RWPE2 (cell line): ENCODE measurements at regions not wholly inside any gene's neighbourhood (a gene's known extent, or its start where the extent isn't known, plus 50 kb on each side); places are given as distances from the start of the nearest gene placed in this dataset.
"Not testable (repeated sequence)": the region's sequence is repeated elsewhere in the genome, so short reads cannot be mapped to it uniquely, and the experiment has no call there.

Source experiments
- ATAC-seq: fragments of 200-7000 bp; cut with Tn5 transposase; 3 replicates; pipeline ENCODE4 v1.9.1; 2021; ENCODE audit warnings: low read depth
- DNase-seq: peaks from one replicate; pipeline ENCODE4 v3.0.0-alpha.2; 2020; ENCODE audit warnings: low spot score
- H3K27ac ChIP-seq: fragments of 450-650 bp; 2 replicates; pipeline ENCODE4 v1.5.1; 2017; ENCODE audit warnings: mild to moderate bottlenecking; ENCODE audit not compliant: poor library complexity, severe bottlenecking
- H3K27me3 ChIP-seq: fragments of 250-450 bp; sonication (Bioruptor Pico); 2 replicates; pipeline ENCODE4 v1.5.1; 2021; ENCODE audit warnings: mild to moderate bottlenecking, moderate library complexity; ENCODE audit not compliant: insufficient read depth, poor library complexity, severe bottlenecking
- H3K36me3 ChIP-seq: fragments of 250-450 bp; sonication (Bioruptor Pico); 2 replicates; pipeline ENCODE4 v1.5.1; 2020; ENCODE audit warnings: low read depth, mild to moderate bottlenecking, moderate library complexity
- H3K4me1 ChIP-seq: fragments of 250-450 bp; sonication (Bioruptor Pico); 2 replicates; pipeline ENCODE4 v1.5.1; 2021; ENCODE audit warnings: mild to moderate bottlenecking, moderate library complexity; ENCODE audit not compliant: insufficient read depth, poor library complexity, severe bottlenecking
- H3K4me3 ChIP-seq: fragments of 250-450 bp; sonication (Bioruptor Pico); 2 replicates; pipeline ENCODE4 v1.5.1; 2021; ENCODE audit warnings: mild to moderate bottlenecking, moderate library complexity; ENCODE audit not compliant: severe bottlenecking
- H3K9me3 ChIP-seq: fragments of 250-450 bp; sonication (Bioruptor Pico); 2 replicates; pipeline ENCODE4 v1.5.1; 2021; ENCODE audit warnings: mild to moderate bottlenecking, moderate library complexity; ENCODE audit not compliant: severe bottlenecking
- TF ChIP-seq, protein P1 (sequence below): fragments of 450-650 bp; IDR thresholded peaks from one replicate; pipeline ENCODE4 v1.5.1; 2017; ENCODE audit warnings: mild to moderate bottlenecking, moderate library complexity; ENCODE audit not compliant: poor library complexity, severe bottlenecking

DNA sequence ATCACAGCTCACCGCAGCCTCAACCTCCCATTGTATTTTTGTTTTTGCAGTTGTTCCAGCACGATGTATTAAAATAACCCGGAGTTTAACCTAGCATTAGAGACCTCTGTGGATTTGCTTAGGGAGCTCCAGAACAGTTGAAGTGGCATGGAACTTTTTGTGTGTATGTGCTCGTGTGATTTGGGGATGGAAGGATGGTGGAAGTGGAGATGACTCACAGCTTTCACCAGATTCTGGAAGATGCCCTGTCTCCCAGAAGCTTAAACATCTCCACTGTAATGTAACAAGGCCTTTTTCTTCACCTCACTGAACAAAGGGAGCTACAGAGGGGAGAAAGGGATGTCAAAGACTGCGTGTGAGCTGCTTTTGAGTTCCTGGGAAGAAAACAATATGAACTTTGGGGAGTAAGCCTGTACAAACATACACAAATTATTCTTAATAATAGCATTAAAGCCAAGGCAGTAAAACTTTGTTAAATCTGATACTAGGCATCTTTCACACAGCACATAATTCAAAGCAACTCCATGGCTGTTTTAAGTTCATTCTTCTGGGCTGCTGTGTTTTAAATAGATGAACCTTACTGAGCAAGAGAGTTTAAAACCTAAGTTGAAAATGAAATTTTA is 226.4 kb downstream of the ADAMTS15 start:
- TF ChIP-seq, protein P1, sequence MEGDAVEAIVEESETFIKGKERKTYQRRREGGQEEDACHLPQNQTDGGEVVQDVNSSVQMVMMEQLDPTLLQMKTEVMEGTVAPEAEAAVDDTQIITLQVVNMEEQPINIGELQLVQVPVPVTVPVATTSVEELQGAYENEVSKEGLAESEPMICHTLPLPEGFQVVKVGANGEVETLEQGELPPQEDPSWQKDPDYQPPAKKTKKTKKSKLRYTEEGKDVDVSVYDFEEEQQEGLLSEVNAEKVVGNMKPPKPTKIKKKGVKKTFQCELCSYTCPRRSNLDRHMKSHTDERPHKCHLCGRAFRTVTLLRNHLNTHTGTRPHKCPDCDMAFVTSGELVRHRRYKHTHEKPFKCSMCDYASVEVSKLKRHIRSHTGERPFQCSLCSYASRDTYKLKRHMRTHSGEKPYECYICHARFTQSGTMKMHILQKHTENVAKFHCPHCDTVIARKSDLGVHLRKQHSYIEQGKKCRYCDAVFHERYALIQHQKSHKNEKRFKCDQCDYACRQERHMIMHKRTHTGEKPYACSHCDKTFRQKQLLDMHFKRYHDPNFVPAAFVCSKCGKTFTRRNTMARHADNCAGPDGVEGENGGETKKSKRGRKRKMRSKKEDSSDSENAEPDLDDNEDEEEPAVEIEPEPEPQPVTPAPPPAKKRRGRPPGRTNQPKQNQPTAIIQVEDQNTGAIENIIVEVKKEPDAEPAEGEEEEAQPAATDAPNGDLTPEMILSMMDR: no peak
- ATAC-seq: no peak
- Histone ChIP-seq H3K27ac (no peak overlapping the region), H3K4me3 (no peak overlapping the region), H3K9me3 (peaks cover 4% of the 10 kb centered on the region), H3K27me3 (no peaks in the 10 kb centered on the region), H3K4me1 (peaks cover 15% of the 10 kb centered on the region), H3K36me3 (no peaks in the 10 kb centered on the region)
- DNase-seq: no peak

GRCh38 chr11:130675371-130675821 is 227.0 kb downstream of the ADAMTS15 start:
- H3K4me3 ChIP-seq: no peak overlapping the region

GRCh38 chr11:130675917-130676316 is 227.5 kb downstream of the ADAMTS15 start:
- no peak overlapping the region for H3K4me3 ChIP-seq
- no peak overlapping the region for H3K27ac ChIP-seq

More at GRCh38 chr11:130675371-130675821, 227.0 kb downstream of the ADAMTS15 start:
- TF ChIP-seq, protein P1: no peak
- Histone ChIP-seq H3K27me3 (no peaks in the 10 kb centered on the region), H3K27ac (no peak overlapping the region), H3K36me3 (no peaks in the 10 kb centered on the region), H3K4me1 (peaks cover 15% of the 10 kb centered on the region), H3K9me3 (peaks cover 4% of the 10 kb centered on the region)
- no peak for DNase-seq
- no peak for ATAC-seq

GRCh38 chr11:130677486-130678153 is 229.2 kb downstream of the ADAMTS15 start:
- H3K4me3 ChIP-seq: no peak overlapping the region
- H3K9me3 ChIP-seq: peaks cover 4% of the 10 kb centered on the region
- H3K4me1 ChIP-seq: peaks cover 12% of the 10 kb centered on the region
- no peaks in the 10 kb centered on the region for H3K36me3 ChIP-seq
- no peaks in the 10 kb centered on the region for H3K27me3 ChIP-seq
- DNase-seq (no peak), ATAC-seq (peak; percentile 94)
- peak overlapping the region; percentile 11 for H3K27ac ChIP-seq
- TF ChIP-seq, protein P1: no peak

More at GRCh38 chr11:130675917-130676316, 227.5 kb downstream of the ADAMTS15 start:
- no peaks in the 10 kb centered on the region for H3K36me3 ChIP-seq
- TF ChIP-seq, protein P1: no peak
- ATAC-seq (no peak), DNase-seq (no peak)
- H3K9me3 ChIP-seq: peaks cover 4% of the 10 kb centered on the region
- peaks cover 15% of the 10 kb centered on the region for H3K4me1 ChIP-seq
- H3K27me3 ChIP-seq: no peaks in the 10 kb centered on the region

DNA sequence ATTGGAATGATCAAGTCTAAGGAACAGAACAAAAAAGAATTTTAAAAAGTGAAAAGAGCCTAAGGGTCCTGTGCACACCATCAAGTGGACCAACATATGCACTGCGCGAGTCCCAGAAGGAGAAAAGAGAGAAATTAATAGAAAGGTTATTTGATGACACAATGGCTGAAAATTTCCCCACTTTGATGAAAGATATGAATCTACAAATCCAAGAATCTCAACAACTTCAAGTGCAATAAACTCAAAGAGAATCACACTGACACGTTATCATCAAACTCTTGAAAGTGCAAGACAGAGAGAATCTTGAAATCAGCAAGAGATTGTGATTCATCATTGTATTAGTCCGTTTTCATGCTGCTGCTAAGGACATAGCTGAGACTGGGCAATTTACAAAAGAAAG is 230.8 kb downstream of the ADAMTS15 start:
- H3K36me3 ChIP-seq: no peaks in the 10 kb centered on the region
- peaks cover 4% of the 10 kb centered on the region for H3K4me1 ChIP-seq
- no peaks in the 10 kb centered on the region for H3K27me3 ChIP-seq
- H3K9me3 ChIP-seq: peaks cover 4% of the 10 kb centered on the region
- H3K4me3 ChIP-seq: no peak overlapping the region
- DNase-seq (no peak), ATAC-seq (no peak)
- TF ChIP-seq, protein P1: no peak
- H3K27ac ChIP-seq: no peak overlapping the region

DNA sequence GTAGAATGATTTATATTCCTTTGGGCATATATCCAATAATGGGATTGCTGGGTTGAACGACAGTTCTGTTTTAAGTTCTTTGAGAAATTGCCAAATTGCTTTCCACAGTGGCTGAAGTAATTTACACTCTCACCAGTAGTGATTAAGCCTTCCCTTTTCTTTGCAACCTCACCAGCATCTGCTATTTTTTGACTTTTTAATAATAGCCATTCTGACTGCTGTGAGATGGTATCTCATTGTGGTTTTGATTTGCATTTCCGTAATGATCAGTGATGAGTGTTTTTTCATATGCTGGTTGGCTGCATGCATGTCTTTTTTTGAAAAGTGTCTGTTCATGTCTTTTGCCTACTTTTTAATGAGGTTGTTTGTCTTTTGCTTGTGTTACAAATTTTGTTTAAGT is 233.8 kb downstream of the SNX19 start:
- ATAC-seq: not testable (repeated sequence)

More for the DNA sequence above, 233.8 kb downstream of the SNX19 start:
- H3K9me3 ChIP-seq, H3K27me3 ChIP-seq, H3K4me3 ChIP-seq, DNase-seq, H3K4me1 ChIP-seq, H3K27ac ChIP-seq, H3K36me3 ChIP-seq: not testable (repeated sequence)
